MCF 10A (cell line): ENCODE measurements at regions not wholly inside any gene's neighbourhood (a gene's known extent, or its start where the extent isn't known, plus 50 kb on each side); places are given as distances from the start of the nearest gene placed in this dataset.

Experiments
- BruUV-seq: library from RNA; stranded (reverse); fragments of 400-500 nt; replicated peaks from 2 replicates; lab custom pipeline; 2021; lab: Mats Ljungman, UMichigan
- CTCF ChIA-PET: fragments of 300-600 bp; sonication (Branson Sonifier 250); formaldehyde crosslinking; extraction: SDS; loops from one replicate; lab custom pipeline; 2021; ENCODE audit warnings: antibody characterized with exemption, inconsistent platforms; lab: Yijun Ruan, JAX
- POLR2A ChIA-PET: fragments of 300-600, 350-650 bp; sonication (Branson Sonifier 250); formaldehyde crosslinking; extraction: SDS; loops from one replicate; lab custom pipeline; 2020; ENCODE audit warnings: antibody characterized with exemption, inconsistent platforms; lab: Yijun Ruan, JAX
- DNase-seq: peaks from one replicate; pipeline ENCODE4 v3.0.0-alpha.2; 2018; ENCODE audit not compliant: unreplicated experiment
- H3K27ac Mint-ChIP-seq: one replicate; pipeline ENCODE4 v1.8.0; 2022; ENCODE audit warnings: mild to moderate bottlenecking, low read depth, mixed read lengths; ENCODE audit not compliant: unreplicated experiment
- H3K27me3 Mint-ChIP-seq: one replicate; pipeline ENCODE4 v1.8.0; 2022; ENCODE audit warnings: mixed read lengths; ENCODE audit not compliant: insufficient read depth, unreplicated experiment
- H3K36me3 Mint-ChIP-seq: one replicate; pipeline ENCODE4 v1.8.0; 2022; ENCODE audit warnings: mild to moderate bottlenecking, moderate library complexity, mixed read lengths; ENCODE audit not compliant: insufficient read depth, unreplicated experiment
- H3K4me1 Mint-ChIP-seq: one replicate; pipeline ENCODE4 v1.8.0; 2022; ENCODE audit warnings: mixed read lengths; ENCODE audit not compliant: insufficient read depth, unreplicated experiment
- H3K4me3 Mint-ChIP-seq: one replicate; pipeline ENCODE4 v1.8.0; 2022; ENCODE audit warnings: mild to moderate bottlenecking, moderate library complexity, mixed read lengths; ENCODE audit not compliant: unreplicated experiment
- H3K9me3 Mint-ChIP-seq: one replicate; pipeline ENCODE4 v1.8.0; 2022; ENCODE audit warnings: mixed read lengths; ENCODE audit not compliant: unreplicated experiment
- intact Hi-C: fragments of 100-400 bp; cut with micrococcal nuclease; formaldehyde crosslinking; loops from 2 replicates; pipeline ENCODE4 v1.14.1; 2022
- TF ChIP-seq, protein P1 (sequence below): fragments of 200-600 bp; IDR thresholded peaks from one replicate; pipeline ENCODE4 v1.8.0; 2022; ENCODE audit warnings: antibody characterized with exemption, mild to moderate bottlenecking; ENCODE audit not compliant: unreplicated experiment

DNA sequence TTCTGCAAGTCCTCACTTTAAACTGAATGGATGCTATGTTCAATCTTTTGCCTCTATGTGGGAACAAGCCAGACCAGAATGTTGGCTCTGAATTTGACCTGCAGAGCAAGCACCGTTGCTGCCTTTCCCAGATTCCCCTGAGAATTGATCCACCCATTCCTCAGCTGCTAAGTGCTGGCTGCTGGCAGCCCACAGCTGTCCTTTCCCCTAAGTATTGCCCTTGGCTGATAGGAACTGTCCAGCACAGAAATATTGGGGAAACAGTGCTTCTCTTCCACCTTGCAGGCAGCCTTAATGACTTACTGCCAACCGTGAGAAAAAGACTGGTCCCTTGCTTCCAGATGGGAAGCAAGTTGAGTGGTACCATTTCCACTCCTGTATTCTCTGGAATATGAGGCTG is 475.9 kb downstream of the PDHA2 start:
- intact Hi-C loops, result no loop called here
- no peaks in the 10 kb centered on the region for H3K27me3 Mint-ChIP-seq
- no peaks in the 10 kb centered on the region for H3K9me3 Mint-ChIP-seq
- BruUV-seq, result no TSS peak
- POLR2A ChIA-PET, result interaction anchor here (0.6 kb wide), 1 partner anchor 1119 kb away, joined by 3 read pairs; no protein-coding TSS in a partner anchor
- no peak overlapping the region for H3K27ac Mint-ChIP-seq
- no peak overlapping the region for H3K4me3 Mint-ChIP-seq
- TF ChIP-seq, protein P1, sequence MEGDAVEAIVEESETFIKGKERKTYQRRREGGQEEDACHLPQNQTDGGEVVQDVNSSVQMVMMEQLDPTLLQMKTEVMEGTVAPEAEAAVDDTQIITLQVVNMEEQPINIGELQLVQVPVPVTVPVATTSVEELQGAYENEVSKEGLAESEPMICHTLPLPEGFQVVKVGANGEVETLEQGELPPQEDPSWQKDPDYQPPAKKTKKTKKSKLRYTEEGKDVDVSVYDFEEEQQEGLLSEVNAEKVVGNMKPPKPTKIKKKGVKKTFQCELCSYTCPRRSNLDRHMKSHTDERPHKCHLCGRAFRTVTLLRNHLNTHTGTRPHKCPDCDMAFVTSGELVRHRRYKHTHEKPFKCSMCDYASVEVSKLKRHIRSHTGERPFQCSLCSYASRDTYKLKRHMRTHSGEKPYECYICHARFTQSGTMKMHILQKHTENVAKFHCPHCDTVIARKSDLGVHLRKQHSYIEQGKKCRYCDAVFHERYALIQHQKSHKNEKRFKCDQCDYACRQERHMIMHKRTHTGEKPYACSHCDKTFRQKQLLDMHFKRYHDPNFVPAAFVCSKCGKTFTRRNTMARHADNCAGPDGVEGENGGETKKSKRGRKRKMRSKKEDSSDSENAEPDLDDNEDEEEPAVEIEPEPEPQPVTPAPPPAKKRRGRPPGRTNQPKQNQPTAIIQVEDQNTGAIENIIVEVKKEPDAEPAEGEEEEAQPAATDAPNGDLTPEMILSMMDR, result no peak
- H3K36me3 Mint-ChIP-seq, result no peaks in the 10 kb centered on the region
- no peaks in the 10 kb centered on the region for H3K4me1 Mint-ChIP-seq
- DNase-seq, result peak; percentile 20
- CTCF ChIA-PET, result no interaction called here

DNA sequence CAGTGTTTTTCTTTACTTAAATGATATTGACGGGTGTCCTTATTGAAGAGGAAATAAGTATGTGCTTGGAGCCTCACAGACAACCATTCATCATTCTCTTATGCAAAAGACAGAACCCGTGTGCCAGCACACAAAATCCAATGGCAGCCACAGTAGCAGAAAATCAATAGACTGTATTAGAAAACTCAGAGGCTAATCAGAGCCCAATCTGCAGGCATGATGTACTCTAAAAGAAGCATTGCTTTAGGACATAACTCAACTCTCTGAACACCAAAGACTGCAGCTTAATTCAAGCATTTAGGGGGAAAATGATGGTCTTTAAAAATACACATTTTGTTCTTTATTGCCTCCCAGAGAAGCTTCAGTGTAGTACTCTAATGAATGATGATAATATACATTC is 476.9 kb downstream of the PDHA2 start:
- Mint-ChIP-seq H3K9me3 (no peaks in the 10 kb centered on the region), H3K27ac (no peak overlapping the region), H3K36me3 (no peaks in the 10 kb centered on the region), H3K27me3 (no peaks in the 10 kb centered on the region), H3K4me1 (no peaks in the 10 kb centered on the region), H3K4me3 (no peak overlapping the region)
- POLR2A ChIA-PET, result no interaction called here
- CTCF ChIA-PET, result no interaction called here
- BruUV-seq, result no TSS peak
- DNase-seq, result no peak
- intact Hi-C loops, result no loop called here
- TF ChIP-seq, protein P1, result no peak

DNA sequence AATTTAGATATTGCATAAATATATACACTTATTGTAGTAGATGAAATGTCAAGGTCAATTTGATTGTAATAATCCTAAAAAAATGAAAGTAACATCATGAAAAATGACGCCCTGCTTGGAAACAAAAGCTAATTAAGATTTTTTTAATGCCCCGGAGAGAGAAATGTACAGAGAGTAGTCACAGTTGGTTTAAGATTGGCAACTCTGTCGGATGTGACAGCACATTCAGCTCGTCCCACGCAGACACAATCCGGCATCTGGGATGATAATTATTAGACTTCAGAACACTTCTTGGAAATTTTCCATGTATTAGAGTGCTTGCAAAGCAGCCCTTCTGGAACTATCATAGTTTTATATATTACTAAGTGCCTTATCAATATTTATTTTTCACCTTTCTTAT is 478.0 kb downstream of the PDHA2 start:
- no peaks in the 10 kb centered on the region for H3K36me3 Mint-ChIP-seq
- no peak overlapping the region for H3K27ac Mint-ChIP-seq
- POLR2A ChIA-PET, result interaction anchor here (0.7 kb wide), 1 partner anchor 847 kb away, joined by 3 read pairs; no protein-coding TSS in a partner anchor
- TF ChIP-seq, protein P1, result no peak
- no peaks in the 10 kb centered on the region for H3K9me3 Mint-ChIP-seq
- no peaks in the 10 kb centered on the region for H3K27me3 Mint-ChIP-seq
- DNase-seq, result no peak
- H3K4me1 Mint-ChIP-seq, result no peaks in the 10 kb centered on the region
- no peak overlapping the region for H3K4me3 Mint-ChIP-seq
- CTCF ChIA-PET, result no interaction called here
- intact Hi-C loops, result no loop called here
- no TSS peak for BruUV-seq

DNA sequence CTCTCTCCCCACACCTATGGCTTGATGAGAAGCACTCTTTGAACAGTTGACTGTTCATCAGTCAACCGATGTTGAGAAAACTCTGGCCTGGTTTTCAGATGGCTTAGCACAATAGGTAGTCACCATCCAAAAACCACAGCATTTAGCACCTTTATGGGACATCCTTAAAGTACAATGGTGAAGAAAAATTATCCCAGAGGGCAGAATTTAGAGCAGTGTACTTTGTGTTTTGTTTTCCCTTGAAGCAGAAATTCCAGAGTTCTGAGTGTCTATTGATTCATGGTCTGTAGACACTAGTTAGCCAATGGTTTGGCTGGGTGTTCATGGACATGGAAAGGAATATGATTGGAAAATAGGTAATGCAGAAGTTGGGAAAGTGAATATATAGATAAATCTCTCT is 487.0 kb downstream of the PDHA2 start:
- no peak for DNase-seq
- POLR2A ChIA-PET, result no interaction called here
- Mint-ChIP-seq H3K27ac (no peak overlapping the region), H3K4me3 (no peak overlapping the region), H3K4me1 (no peaks in the 10 kb centered on the region), H3K9me3 (no peaks in the 10 kb centered on the region), H3K36me3 (no peaks in the 10 kb centered on the region), H3K27me3 (no peaks in the 10 kb centered on the region)
- BruUV-seq, result no TSS peak
- TF ChIP-seq, protein P1, result no peak
- CTCF ChIA-PET, result no interaction called here
- intact Hi-C loops, result no loop called here
